GM18867 (cell line): ENCODE measurements at regions not wholly inside any gene's neighbourhood (a gene's known extent, or its start where the extent isn't known, plus 50 kb on each side); places are given as distances from the start of the nearest gene placed in this dataset.

Experiments used
- ATAC-seq: cut with Tn5 transposase; IDR thresholded peaks from one replicate; pipeline ENCODE4 v1.9.1; 2021; ENCODE audit warnings: mild to moderate bottlenecking, moderate library complexity; ENCODE audit not compliant: unreplicated experiment

GRCh38 chr9:120221844-120222243 lies 358.1 kb downstream of the CDK5RAP2 start:
- ATAC-seq, result no peak

- ATAC-seq, result no peak
Observed at GRCh38 chr9:120214332-120214731, 365.6 kb downstream of the CDK5RAP2 start.

- peak; percentile 30 for ATAC-seq
Observed at GRCh38 chr9:120212853-120213200, 367.1 kb downstream of the CDK5RAP2 start.

GRCh38 chr9:120212153-120212852 lies 367.7 kb downstream of the CDK5RAP2 start:
- ATAC-seq, result peak; percentile 74

GRCh38 chr9:120210274-120210673 lies 369.7 kb downstream of the CDK5RAP2 start:
- no peak for ATAC-seq

- no peak for ATAC-seq
Observed at GRCh38 chr9:120202856-120203654, 376.9 kb downstream of the CDK5RAP2 start.

GRCh38 chr9:120198027-120198426 lies 381.9 kb downstream of the CDK5RAP2 start:
- ATAC-seq, result no peak

- ATAC-seq, result no peak
Observed at GRCh38 chr9:120197605-120198004, 382.4 kb downstream of the CDK5RAP2 start.

GRCh38 chr9:120191141-120191540 lies 388.8 kb downstream of the CDK5RAP2 start:
- ATAC-seq, result no peak

- no peak for ATAC-seq
Observed at GRCh38 chr9:120187758-120188157, 392.2 kb downstream of the CDK5RAP2 start.

- no peak for ATAC-seq
Observed at GRCh38 chr9:120186276-120186675, 393.7 kb downstream of the CDK5RAP2 start.

GRCh38 chr9:120184266-120184665 lies 395.7 kb downstream of the CDK5RAP2 start:
- ATAC-seq, result peak; percentile 68

GRCh38 chr9:120183615-120184014 lies 396.4 kb downstream of the CDK5RAP2 start:
- ATAC-seq, result no peak

- no peak for ATAC-seq
Observed at GRCh38 chr9:120182011-120182410, 398.0 kb downstream of the CDK5RAP2 start.

GRCh38 chr9:120177121-120177520 lies 402.8 kb downstream of the CDK5RAP2 start:
- ATAC-seq, result no peak

GRCh38 chr9:120175031-120175430 lies 404.9 kb downstream of the CDK5RAP2 start:
- no peak for ATAC-seq

- no peak for ATAC-seq
Observed at GRCh38 chr9:120161776-120162175, 418.2 kb downstream of the CDK5RAP2 start.

GRCh38 chr9:120158221-120158620 lies 421.7 kb downstream of the CDK5RAP2 start:
- ATAC-seq, result no peak

- no peak for ATAC-seq
Observed at GRCh38 chr9:120156376-120156775, 423.6 kb downstream of the CDK5RAP2 start.

GRCh38 chr9:120153258-120153657 lies 426.7 kb downstream of the CDK5RAP2 start:
- no peak for ATAC-seq

GRCh38 chr9:120152295-120152694 lies 427.7 kb downstream of the CDK5RAP2 start:
- no peak for ATAC-seq

GRCh38 chr9:120151806-120152205 lies 428.2 kb downstream of the CDK5RAP2 start:
- ATAC-seq, result no peak
